Small intestine (tissue), 7 donors: ENCODE measurements at regions not wholly inside any gene's neighbourhood (a gene's known extent, or its start where the extent isn't known, plus 50 kb on each side); places are given as distances from the start of the nearest gene placed in this dataset.

Experiments used
- DNase-seq, 2 donors: peaks; one replicate each; pipeline versions ENCODE4 v3.0.0 to v3.0.0-alpha.2; 2013
- FAIRE-seq: peaks from 2 replicates; lab custom pipeline; 2012; peaks lifted over from hg19 to GRCh38; lab: Jason Lieb, UNC
- H3K27ac ChIP-seq, 3 donors: one replicate each; pipeline ENCODE4 v1.5.1; 2013; ENCODE audit warnings: low read length in 2 of 3, mild to moderate bottlenecking in 2 of 3, control low read depth in 1 of 3, inconsistent platforms in 1 of 3, low read depth in 1 of 3, moderate library complexity in 1 of 3
- H3K27me3 ChIP-seq, 3 donors: one replicate each; pipeline ENCODE4 v1.6.1; 2013; ENCODE audit warnings: low read length in 3 of 3, inconsistent platforms in 1 of 3; ENCODE audit not compliant: control insufficient read depth in 3 of 3, insufficient read depth in 3 of 3
- H3K36me3 ChIP-seq, 3 donors: one replicate each; pipeline ENCODE4 v1.6.1; 2013; ENCODE audit warnings: low read length in 3 of 3, inconsistent platforms in 1 of 3, low read depth in 1 of 3, mild to moderate bottlenecking in 1 of 3, moderate library complexity in 1 of 3; ENCODE audit not compliant: control insufficient read depth in 3 of 3, insufficient read depth in 2 of 3
- H3K4me1 ChIP-seq, 3 donors: one replicate each; pipeline ENCODE4 v1.6.1; 2013; ENCODE audit warnings: low read length in 2 of 3, inconsistent platforms in 1 of 3, low read depth in 1 of 3, mild to moderate bottlenecking in 1 of 3, moderate library complexity in 1 of 3; ENCODE audit not compliant: control insufficient read depth in 3 of 3, insufficient read depth in 2 of 3
- H3K4me3 ChIP-seq, 3 donors: one replicate each; pipeline ENCODE4 v1.5.1; 2013; ENCODE audit warnings: low read length in 3 of 3, control low read depth in 1 of 3, inconsistent platforms in 1 of 3, low read depth in 1 of 3, mild to moderate bottlenecking in 1 of 3, moderate library complexity in 1 of 3
- H3K9me3 ChIP-seq, 2 donors: one replicate each; pipeline ENCODE4 v1.6.1; 2013; ENCODE audit warnings: low read depth in 1 of 2, low read length in 1 of 2; ENCODE audit not compliant: control insufficient read depth in 2 of 2, insufficient read depth in 1 of 2
- WGBS, 3 donors: extraction: QIAGEN DNeasy Blood & Tissue Kit; methylation state at CpG; one replicate each; pipeline ENCODE4 v1.1.7; 2013; 5-methylcytosine and 5-hydroxymethylcytosine counted together
- donor health status: healthy with polysubstance abuse.
- donor health status: control.
- donor health status: control.
- donor health status: Bipolar disorder and iron deficiency.
- donor health status: healthy.

DNA sequence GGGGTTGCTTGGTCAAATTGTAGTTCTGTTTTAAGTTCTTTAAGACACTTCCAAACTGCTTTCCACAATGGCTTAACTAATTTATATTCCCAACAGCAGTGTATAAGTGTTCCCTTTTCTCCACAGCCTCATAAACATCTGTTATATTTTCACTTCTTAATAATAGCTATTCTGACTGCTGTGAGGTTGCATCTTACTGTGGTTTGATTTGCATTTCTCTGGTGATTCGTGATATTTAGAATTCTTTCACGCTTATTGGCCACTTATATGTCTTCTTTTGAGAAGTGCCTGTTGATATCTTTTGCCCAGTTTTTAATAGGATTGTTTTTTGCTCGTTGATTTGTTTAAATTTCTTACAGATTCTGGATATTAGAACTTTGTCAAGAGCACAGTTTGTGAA is 278.6 kb upstream of the ITM2A start:
- FAIRE-seq, result no peak

DNA sequence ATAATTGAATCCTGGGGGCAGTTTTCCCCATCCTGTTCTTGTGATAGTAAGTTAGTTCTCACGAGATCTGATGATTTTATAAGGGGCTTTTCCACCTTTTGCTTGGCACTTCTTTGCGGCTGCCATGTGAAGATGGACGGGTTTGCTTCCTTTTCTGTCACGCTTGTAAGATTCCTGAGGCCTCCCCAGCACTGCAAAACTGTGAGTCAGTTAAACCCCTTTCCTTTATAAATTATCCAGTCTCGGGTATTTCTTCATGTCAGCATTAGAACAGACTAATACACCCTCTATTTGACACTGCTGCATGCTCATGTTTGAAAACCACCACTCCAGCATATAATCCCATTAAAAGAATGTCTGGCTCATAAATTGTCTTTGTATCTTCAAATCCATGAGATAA is 264.4 kb upstream of the ITM2A start:
- no peak for DNase-seq
- Histone ChIP-seq H3K4me1 (peaks cover 0 to 4% (median 0%) of the 10 kb centered on the region in 3 donors), H3K4me3 (no peak overlapping the region), H3K36me3 (no peaks in the 10 kb centered on the region), H3K9me3 (peaks cover 0 to 10% of the 10 kb centered on the region in 2 donors), H3K27ac (no peak overlapping the region), H3K27me3 (no peaks in the 10 kb centered on the region)
- WGBS, 3 donors, result 71 to 80% (median 76%) methylated on average over 5 of the region's 5 CpGs
- FAIRE-seq, result no peak

More for the DNA sequence above, 278.6 kb upstream of the ITM2A start:
- DNase-seq, result no peak
- Histone ChIP-seq H3K4me1 (no peaks in the 10 kb centered on the region), H3K9me3 (no peaks in the 10 kb centered on the region), H3K36me3 (no peaks in the 10 kb centered on the region), H3K4me3 (no peak overlapping the region), H3K27me3 (no peaks in the 10 kb centered on the region), H3K27ac (no peak overlapping the region)
- WGBS, 3 donors, result 56 to 73% (median 58%) methylated on average over 3 of the region's 3 CpGs

DNA sequence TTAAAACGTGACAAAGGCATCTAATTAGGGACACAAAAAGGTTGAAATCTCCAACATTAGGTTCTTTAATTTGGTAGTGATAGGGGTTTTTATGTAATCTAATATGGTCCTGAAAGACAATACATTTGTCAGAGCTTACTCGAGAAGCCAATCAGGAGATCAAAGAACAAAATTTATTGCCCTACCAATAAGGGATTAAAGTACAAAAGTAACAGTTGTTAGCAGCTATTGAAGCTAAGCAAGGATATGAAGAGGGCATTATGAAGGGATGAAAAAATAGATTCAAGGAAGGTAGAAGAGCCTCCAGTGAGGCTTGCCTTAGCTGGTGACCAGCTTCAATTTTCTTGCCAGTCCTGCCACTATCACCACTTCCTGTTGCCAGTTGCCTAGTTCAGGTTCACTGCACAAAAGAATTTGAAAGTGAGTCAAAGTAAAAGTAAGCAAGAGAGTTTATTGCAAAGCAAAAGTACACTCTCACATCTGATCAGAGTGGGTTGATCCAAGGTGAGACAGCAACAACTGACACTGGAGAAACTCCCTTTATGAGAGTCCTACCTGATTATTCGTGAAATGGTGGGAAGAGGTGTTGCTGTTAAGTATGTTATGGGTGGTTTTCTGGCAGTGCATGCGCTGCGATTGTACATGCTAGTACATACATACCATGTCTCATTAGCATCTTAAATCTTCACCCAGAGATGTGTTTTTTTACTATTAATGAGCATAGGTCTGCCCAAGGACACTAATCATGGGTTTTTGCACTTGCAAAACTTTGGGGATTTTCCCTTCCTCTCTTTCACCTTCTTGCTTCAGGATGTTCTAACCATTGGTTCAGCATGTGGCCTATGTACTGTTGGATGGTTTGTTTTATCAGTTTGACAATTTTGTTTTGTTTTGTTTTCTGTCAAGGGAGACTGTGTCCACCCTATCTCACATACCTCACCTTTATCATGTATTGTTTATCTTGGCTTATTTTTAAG is 263.2 kb upstream of the ITM2A start:
- H3K4me1 ChIP-seq, result peaks cover 0 to 4% (median 0%) of the 10 kb centered on the region in 3 donors
- 34 to 64% (median 51%) methylated on average over 5 of the region's 5 CpGs for WGBS, 3 donors
- FAIRE-seq (peak; percentile 51), DNase-seq (peak; percentile 60 to 66)
- no peaks in the 10 kb centered on the region for H3K27me3 ChIP-seq
- H3K36me3 ChIP-seq, result no peaks in the 10 kb centered on the region
- H3K27ac ChIP-seq, result no peak overlapping the region
- peaks cover 0 to 14% of the 10 kb centered on the region in 2 donors for H3K9me3 ChIP-seq
- no peak overlapping the region for H3K4me3 ChIP-seq

DNA sequence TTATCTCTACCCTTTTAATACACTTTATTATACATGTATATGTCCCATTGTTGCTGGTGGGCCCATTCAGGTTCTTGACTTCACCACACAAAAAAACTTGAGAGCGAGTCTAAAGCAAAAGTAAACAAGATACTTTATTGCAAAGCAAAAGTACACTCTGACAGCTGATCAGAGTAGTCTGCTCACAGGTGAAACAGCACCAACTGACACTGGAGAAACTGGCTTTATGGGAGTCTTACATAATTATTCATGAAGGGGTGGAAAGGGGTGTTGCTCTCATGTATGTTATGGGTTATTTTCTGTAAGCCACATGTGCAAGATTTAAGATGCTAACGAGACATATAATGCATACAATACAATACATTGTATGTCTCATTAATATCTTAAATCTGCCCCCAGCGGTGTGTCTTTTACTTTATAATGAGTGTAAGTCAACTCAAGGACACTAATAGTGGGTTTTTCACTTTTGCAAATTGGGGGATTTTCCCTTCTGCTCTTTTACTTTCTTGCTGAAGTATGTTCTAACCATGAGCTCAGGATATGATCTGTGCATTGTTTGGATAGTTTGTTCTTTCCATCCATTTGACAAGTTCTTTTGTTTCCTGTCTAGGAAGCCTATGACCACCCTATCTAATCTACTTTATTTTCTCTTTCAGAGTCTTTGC is 256.1 kb upstream of the ITM2A start:
- Histone ChIP-seq H3K4me1 (no peaks in the 10 kb centered on the region), H3K27me3 (peaks cover 0 to 2% (median 0%) of the 10 kb centered on the region in 3 donors), H3K36me3 (no peaks in the 10 kb centered on the region), H3K4me3 (no peak overlapping the region), H3K27ac (no peak overlapping the region), H3K9me3 (peaks cover 0 to 4% of the 10 kb centered on the region in 2 donors)
- WGBS, 3 donors, result 30 to 64% (median 43%) methylated on average over 3 of the region's 3 CpGs
- DNase-seq (peak; percentile 16), FAIRE-seq (no peak)

DNA sequence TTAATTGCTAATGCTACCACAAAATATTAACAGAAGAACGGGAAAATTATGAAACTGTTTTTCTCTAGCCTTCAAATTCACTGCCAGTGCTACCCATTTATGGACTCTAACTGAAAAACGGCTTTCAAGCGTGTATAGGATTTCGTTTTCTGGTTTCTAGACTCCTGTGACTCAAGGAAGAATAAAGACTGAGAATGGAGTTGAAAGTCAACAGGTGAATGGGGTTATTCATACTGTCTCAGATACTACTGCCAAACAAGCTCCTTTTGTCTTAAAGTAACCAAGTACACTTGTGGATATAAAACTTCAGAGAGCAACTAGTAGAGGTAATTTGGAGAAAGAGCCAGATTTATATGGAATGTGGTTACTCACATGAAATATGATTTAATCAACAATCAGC is 251.1 kb upstream of the ITM2A start:
- H3K36me3 ChIP-seq, result no peaks in the 10 kb centered on the region
- H3K27ac ChIP-seq, result no peak overlapping the region
- no peaks in the 10 kb centered on the region for H3K9me3 ChIP-seq
- H3K27me3 ChIP-seq, result no peaks in the 10 kb centered on the region
- DNase-seq (no peak), FAIRE-seq (peak; percentile 10)
- H3K4me3 ChIP-seq, result no peak overlapping the region
- no peaks in the 10 kb centered on the region for H3K4me1 ChIP-seq
- 43 to 64% (median 50%) methylated on average over 4 of the region's 4 CpGs for WGBS, 3 donors

DNA sequence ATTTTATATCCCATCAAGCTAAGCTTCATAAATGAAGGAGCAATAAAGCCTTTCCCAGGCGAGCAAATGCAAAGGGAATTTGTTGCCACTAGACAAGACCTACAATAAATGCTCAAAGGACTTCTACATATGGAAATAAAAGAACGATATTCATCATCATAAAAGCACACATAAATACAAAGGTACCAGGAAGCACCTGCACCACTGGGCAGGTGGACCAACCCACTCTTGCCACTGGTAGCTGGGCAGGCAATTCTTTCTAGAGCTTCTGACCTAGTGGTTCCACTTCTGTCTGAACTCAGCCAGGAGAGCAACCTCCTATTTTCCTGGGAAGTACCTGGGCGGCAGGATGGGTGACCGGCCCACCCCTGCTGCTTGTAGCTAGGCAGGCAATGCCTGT is 237.2 kb upstream of the ITM2A start:
- Histone ChIP-seq H3K4me1 (peaks cover 0 to 9% (median 0%) of the 10 kb centered on the region in 3 donors), H3K36me3 (no peaks in the 10 kb centered on the region), H3K27ac (no peak overlapping the region), H3K9me3 (peaks cover 0 to 2% of the 10 kb centered on the region in 2 donors), H3K27me3 (no peaks in the 10 kb centered on the region), H3K4me3 (no peak overlapping the region)
- peak in 1 of 2 donors; percentile 10 for DNase-seq
- FAIRE-seq, result no peak
- 56 to 76% (median 64%) methylated on average over 4 of the region's 4 CpGs for WGBS, 3 donors

DNA sequence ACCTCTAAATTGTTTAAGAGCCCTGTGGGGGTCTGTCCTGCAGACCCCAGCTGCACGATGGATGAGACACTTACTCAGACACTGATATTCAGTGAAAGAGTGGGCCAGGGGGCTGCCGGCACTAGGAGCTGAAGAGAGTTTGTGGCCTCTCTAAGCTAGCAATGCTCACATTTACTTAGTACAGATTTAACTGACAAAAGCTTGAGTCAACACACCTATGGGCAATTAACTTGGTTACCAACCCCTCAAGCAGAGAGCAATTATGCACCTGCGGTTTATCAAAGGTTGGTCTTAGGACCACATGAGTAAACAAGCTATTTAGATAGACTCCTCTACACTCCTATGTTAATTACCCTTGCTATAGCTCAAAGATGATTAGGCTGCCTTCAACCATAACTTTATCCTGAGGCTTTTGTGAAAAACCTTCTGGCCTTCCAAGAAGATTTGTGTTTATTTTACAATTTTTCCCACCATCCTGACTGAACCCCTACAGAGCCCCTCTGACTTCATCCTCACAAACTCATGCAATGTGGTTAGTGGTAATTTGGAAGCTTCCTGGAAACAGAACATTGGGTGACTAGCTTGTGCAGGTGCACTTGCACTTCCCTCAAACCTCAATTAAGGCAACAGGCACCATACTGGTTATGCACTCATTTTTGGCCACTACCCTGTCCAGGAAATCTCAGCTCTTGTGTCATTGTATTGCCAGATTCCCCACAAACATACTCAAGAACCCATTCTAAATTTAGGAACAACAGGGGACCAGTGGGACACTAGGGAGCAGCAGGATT is 234.4 kb upstream of the ITM2A start:
- Histone ChIP-seq H3K27ac (no peak overlapping the region), H3K27me3 (no peaks in the 10 kb centered on the region), H3K36me3 (no peaks in the 10 kb centered on the region), H3K4me1 (peaks cover 0 to 9% (median 0%) of the 10 kb centered on the region in 3 donors), H3K9me3 (peaks cover 0 to 2% of the 10 kb centered on the region in 2 donors), H3K4me3 (no peak overlapping the region)
- FAIRE-seq (no peak), DNase-seq (peak; percentile 48 to 73)
- WGBS, 3 donors, result 10 to 31% (median 11%) methylated on average over 3 of the region's 3 CpGs

DNA sequence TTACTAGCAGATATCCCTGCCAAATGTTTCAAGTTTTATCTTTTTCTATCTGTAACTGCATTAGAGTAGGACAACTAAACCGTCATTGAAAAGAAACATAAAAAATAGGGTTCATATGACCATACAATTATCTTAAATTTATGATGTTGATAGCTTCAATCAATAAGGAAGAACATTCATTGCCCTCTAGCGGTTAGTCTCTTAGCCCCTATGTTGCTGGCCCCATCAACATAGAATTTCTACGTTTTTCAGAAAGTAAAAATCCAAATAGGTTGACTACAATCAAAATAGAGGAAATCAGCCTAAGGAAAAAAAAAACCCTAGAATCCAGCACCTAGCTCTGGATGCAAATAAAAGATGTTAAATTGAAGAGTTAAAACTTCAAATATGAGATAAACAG is 225.1 kb upstream of the ITM2A start:
- Histone ChIP-seq H3K36me3 (no peaks in the 10 kb centered on the region), H3K27ac (no peak overlapping the region), H3K27me3 (no peaks in the 10 kb centered on the region), H3K4me1 (no peaks in the 10 kb centered on the region), H3K4me3 (no peak overlapping the region), H3K9me3 (no peaks in the 10 kb centered on the region)
- FAIRE-seq (no peak), DNase-seq (no peak)
- WGBS, 3 donors, result 10 to 22% (median 14%) methylated on average over 3 of the region's 3 CpGs
